SK-N-SH treated with all-trans-retinoic acid at 6 μM for 48 hours (cell line): ENCODE measurements at regions not wholly inside any gene's neighbourhood (a gene's known extent, or its start where the extent isn't known, plus 50 kb on each side); places are given as distances from the start of the nearest gene placed in this dataset.

Experiments
- ESRRG ChIP-seq: fragments of 250-450 bp; sonication (Bioruptor Pico); IDR thresholded peaks from 2 replicates; pipeline ENCODE4 v1.6.1; 2021; ENCODE audit warnings: mild to moderate bottlenecking
- ZFP3 ChIP-seq: fragments of 250-450 bp; sonication (Bioruptor Pico); IDR thresholded peaks from 2 replicates; pipeline ENCODE4 v1.5.0; 2020; ENCODE audit warnings: mild to moderate bottlenecking, moderate library complexity
- ZFP30 ChIP-seq: fragments of 450-650 bp; formaldehyde crosslinking; IDR thresholded peaks from 2 replicates; pipeline ENCODE4 v1.5.0; 2022; ENCODE audit warnings: mild to moderate bottlenecking, moderate library complexity

DNA sequence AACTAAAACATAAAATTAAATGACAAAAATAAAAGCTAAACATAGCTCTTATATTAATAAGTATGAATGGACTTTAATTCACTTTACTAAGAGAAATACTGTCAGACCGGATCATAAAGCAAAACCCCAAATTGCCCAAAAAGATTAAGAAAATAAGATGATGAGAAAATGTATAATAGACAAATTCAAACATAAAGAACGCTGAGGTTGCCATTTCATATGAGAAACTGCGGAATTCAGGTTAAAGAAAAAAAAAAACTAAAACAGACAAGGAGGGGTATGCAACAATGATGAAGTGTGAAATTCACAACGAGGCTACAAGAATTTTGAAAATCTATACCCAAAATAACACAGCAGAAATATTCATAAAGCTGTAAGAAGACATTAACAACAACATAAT lies 133.6 kb upstream of the JUN start:
- TF ChIP-seq ZFP3 (no peak), ZFP30 (CRISPR knock-in tag) (no peak), ESRRG (CRISPR knock-in tag) (no peak)
